Motor neuron (in vitro differentiated cells): ENCODE measurements at regions not wholly inside any gene's neighbourhood (a gene's known extent, or its start where the extent isn't known, plus 50 kb on each side); places are given as distances from the start of the nearest gene placed in this dataset.
A peak's percentile ranks its signal among the peaks of the same experiment; 100 is the strongest.

Source experiments
- ATAC-seq, 8 experiments: fragments of 200-7000 bp; cut with Tn5 transposase; replicated peaks in 6 of 8; 2 replicates each; pipeline ENCODE4 v1.8.0; 2021; ENCODE audit warnings: mild to moderate bottlenecking in 8 of 8, moderate library complexity in 8 of 8
- H3K27ac ChIP-seq, 2 donors: fragments of 250-450 bp; sonication (Bioruptor Pico); 2 replicates each; pipeline ENCODE4 v1.9.0; 2021; ENCODE audit warnings: antibody characterized with exemption in 2 of 2, mild to moderate bottlenecking in 2 of 2, moderate library complexity in 1 of 2
- H3K4me1 ChIP-seq, 2 donors: fragments of 250-450 bp; sonication (Bioruptor Pico); replicated peaks in 1 of 2; 2 replicates each; pipeline ENCODE4 v1.6.1; 2021; ENCODE audit warnings: antibody characterized with exemption in 2 of 2, mild to moderate bottlenecking in 2 of 2, moderate library complexity in 1 of 2
- H3K4me3 ChIP-seq, 5 donors: fragments of 250-450 bp; sonication (Bioruptor Pico); 2 replicates each; pipeline ENCODE4 v1.9.0; 2021; ENCODE audit warnings: antibody characterized with exemption in 5 of 5, mild to moderate bottlenecking in 5 of 5, moderate library complexity in 4 of 5
- WGBS, 10 experiments: fragments of 450-650 bp; shearing (Covaris generic); methylation state at CpG; one replicate each; pipeline ENCODE4 v1.0.0; 2022; 5-methylcytosine and 5-hydroxymethylcytosine counted together
- in situ Hi-C, 9 experiments: fragments of 400-800 bp; cut with MboI; loops; one replicate each; pipeline ENCODE4 v1.15.0; 2021; ENCODE audit warnings: low sequenced_read_pairs in 9 of 9, low pct_unique_long_range_greater_than_20kb in 2 of 9; ENCODE audit not compliant: unreplicated experiment in 9 of 9

DNA sequence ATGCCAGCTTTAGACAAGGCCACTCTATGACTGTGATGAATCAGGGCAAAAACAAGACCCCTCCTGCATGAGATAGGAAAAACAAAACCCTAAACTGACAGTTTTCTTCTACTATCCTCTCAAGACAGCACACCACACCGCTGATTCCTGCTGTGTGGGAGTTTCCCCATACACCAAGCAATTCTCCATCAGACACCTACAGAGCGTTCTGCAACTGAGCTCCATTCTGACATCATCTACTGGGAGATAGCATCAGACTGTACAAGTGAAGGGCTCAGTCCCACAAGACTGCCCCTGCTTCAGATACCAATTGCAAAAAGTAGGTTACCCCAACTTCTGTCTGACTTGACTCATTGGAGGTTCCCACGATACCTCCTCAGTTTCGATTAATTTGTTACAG, 130.6 kb downstream of the TSN start:
- ATAC-seq, result no peak
- 0 to 100% (median 82%) methylated on average over 1 to 4 of the region's 4 CpGs; no CpG with 5 or more reads in 2 of the 10 experiments for WGBS, 10 experiments
- H3K4me3 ChIP-seq, result no peak overlapping the region
- no peak overlapping the region for H3K27ac ChIP-seq
- H3K4me1 ChIP-seq, result peaks cover 0 to 6% of the 10 kb centered on the region in 2 donors
- in situ Hi-C loops, result no loop called here

DNA sequence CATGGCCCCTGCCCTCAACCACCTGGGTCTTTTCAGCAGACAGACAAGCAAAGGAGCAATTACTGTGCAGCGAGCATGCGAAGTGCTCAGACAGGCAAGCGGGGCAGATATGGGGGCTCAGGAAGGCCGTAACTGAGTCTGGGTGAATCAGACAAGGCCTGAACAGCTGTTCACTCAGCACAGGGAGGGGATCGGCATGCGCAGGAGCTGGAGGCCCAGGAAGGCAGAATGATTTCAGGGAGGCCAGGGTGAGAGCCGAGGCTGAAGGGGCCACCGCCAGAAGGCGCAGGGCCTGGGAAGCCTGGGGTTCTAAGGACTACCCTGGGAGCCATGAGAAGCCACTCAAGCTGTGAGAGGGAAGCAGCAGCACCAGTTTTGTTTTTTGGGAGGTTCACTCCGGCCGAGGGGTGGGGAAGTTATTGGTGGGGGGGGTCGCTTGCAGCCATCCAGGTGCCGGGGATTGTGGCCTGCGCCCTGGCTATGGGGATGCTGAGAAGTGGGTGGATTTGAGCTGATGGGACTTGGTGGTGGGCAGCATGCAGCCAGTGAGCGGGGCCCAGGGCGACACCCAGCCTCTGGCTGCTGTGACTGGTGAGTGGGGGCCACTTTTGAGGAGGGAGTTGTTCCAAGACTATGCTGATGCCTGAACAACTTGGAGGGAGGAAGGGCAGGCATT, 132.2 kb downstream of the TSN start:
- Histone ChIP-seq H3K4me3 (no peak overlapping the region), H3K4me1 (peaks cover 0 to 10% of the 10 kb centered on the region in 2 donors), H3K27ac (no peak overlapping the region)
- in situ Hi-C loops, result no loop called here
- WGBS, 10 experiments, result 40 to 98% (median 70%) methylated on average over 1 to 7 of the region's 16 CpGs; no CpG with 5 or more reads in 5 of the 10 experiments
- no peak for ATAC-seq

DNA sequence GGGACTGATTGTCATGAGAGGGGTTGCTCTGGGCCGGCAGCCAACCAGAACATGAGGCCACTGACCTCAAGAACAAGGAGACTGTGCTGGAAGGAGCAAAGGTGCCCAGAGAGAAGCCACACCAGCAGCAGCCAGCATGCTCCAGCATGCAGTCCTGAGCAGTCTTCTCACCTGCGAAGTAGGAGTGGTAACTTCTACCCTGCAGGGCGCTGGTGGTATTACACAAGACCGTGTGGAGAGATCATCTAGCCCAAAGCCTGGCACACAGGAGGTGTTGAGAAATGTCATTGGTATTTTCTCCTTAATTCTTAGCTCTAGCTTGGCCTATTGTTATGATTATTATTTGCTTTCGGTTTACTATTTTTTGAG, 132.7 kb downstream of the TSN start:
- no peak overlapping the region for H3K27ac ChIP-seq
- 28 to 100% (median 60%) methylated on average over 2 to 5 of the region's 5 CpGs; no CpG with 5 or more reads in 5 of the 10 experiments for WGBS, 10 experiments
- peak in 2 of 8 experiments; percentile 36 to 73 for ATAC-seq
- in situ Hi-C loops, result no loop called here
- peaks cover 0 to 10% of the 10 kb centered on the region in 2 donors for H3K4me1 ChIP-seq
- no peak overlapping the region for H3K4me3 ChIP-seq

DNA sequence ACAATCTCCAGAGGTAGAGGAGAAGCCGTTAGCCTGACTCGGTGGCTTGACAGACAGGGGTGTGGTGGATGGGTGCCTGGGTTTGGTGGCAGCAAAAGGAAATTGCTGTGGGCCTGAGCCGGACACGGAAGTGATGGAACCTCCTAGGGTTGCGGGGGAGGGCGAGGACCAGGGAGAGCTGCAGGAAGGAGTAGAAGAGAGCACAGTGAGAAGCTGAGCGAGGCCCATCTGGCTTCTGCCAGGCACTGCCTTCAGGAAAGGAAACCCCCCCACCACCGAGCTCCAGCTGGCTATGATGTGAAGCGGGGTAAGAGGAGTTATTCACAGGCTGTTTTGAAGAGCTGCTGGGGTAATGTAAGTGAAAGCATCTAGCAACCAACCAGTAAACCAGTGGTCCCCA, 134.6 kb downstream of the TSN start:
- peaks cover 0 to 4% of the 10 kb centered on the region in 2 donors for H3K4me1 ChIP-seq
- no peak for ATAC-seq
- in situ Hi-C loops, result no loop called here
- H3K4me3 ChIP-seq, result no peak overlapping the region
- no peak overlapping the region for H3K27ac ChIP-seq
- 45 to 93% (median 75%) methylated on average over 2 to 5 of the region's 9 CpGs; no CpG with 5 or more reads in 2 of the 10 experiments for WGBS, 10 experiments

DNA sequence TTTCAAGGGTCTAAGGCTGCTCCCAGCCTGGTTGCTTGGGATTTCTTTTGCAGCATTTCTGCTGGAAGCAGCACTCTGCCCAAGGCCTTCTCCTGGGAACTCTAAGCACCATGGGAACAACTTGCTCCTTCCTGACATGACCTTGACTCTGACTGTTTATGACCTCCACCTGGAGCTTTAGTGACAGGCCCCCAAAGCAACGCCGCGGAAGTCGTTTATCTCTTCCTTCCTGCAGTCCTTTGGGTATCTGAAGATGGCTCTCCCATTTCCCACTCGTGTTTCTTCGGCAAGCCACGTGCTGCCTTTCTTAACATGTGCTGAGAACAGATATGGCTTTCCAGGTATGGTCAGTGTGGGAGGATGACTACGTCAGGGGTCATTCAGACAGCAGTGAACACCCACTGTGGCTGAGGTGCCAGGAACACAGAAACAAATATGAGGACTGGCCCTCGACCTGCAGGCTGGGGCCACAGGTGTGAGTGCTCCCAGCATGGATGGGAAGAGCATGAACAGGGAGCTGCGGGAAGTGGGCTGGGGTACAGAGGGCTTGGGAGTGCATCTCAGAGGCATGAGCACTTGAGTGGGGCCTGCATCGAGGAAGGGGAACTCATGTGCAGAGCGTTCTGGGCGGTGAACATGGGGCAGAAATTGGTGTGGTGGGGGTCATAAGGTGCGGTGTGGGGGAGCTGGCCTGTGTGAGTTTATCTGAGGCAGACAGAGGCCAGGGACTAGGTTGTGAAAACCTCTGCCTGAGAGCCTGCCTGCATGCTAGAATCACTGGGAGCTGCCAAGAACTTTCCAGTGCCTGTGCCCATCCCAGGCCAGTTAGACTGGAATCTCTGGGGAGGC, 140.5 kb downstream of the TSN start:
- no peak for ATAC-seq
- H3K4me3 ChIP-seq, result no peak overlapping the region
- H3K4me1 ChIP-seq, result peaks cover 0 to 4% of the 10 kb centered on the region in 2 donors
- 11 to 100% (median 84%) methylated on average over 1 to 9 of the region's 14 CpGs; no CpG with 5 or more reads in 1 of the 10 experiments for WGBS, 10 experiments
- in situ Hi-C loops, result no loop called here
- no peak overlapping the region for H3K27ac ChIP-seq

DNA sequence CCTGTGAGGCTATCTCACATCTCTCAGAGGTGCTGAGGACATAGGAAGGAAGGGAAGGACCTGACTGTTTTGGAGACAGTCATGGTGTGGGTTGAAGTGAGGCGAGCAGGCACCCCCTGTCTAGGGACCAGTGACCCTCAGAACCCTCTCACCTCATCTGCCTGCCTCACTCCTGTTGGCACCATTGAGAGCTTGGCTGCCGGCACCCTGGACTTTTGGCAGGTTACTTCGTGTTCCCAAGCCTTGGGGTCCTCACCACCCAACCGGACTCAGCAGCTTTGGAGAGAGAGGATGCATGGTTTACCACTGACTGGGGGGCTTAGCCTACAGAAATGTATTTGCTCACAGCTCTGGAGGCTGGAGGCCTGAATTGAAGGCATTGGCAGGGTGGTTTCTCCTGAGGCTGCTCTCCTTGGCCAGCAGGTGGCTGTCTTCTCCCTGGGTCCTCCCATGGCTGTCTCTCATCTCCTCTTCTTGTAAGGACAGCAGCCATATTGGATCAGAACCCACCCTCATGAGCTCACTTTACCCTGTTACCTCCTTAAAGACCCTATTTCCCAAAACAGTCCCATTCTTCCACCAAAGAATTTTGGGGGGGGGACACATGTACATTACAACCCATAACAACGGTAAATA, 142.0 kb downstream of the TSN start:
- no peak overlapping the region for H3K27ac ChIP-seq

DNA sequence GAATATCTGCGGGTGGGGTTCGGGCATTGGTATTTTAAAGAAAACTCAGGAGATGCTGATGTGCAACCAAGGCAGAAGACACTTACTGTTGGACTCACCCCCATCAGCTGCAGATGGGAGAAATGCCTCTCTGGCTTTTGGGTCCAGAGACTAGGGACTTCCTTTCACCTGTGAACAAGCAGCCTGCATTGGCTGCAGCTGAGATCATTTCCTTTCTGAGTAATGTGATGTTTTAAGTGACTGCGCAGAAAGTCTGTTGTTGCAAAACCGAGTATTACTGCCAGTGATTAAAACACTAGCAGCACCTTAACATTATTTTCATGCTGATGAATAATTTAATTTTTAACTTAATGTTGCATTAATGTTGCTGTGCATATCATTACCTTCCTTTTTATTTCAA, 143.0 kb downstream of the TSN start:
- Histone ChIP-seq H3K4me1 (no peaks in the 10 kb centered on the region), H3K27ac (no peak overlapping the region), H3K4me3 (no peak overlapping the region)
- WGBS, 10 experiments, result 0 to 90% (median 50%) methylated on average over 2 of the region's 4 CpGs; no CpG with 5 or more reads in 3 of the 10 experiments
- in situ Hi-C loops, result no loop called here
- ATAC-seq, result no peak

More for the DNA sequence above, 142.0 kb downstream of the TSN start:
- ATAC-seq, result peak in 4 of 8 experiments; percentile 56 to 86 (median 64)
- H3K4me1 ChIP-seq, result no peaks in the 10 kb centered on the region
- 20 to 100% (median 60%) methylated on average over 1 to 4 of the region's 5 CpGs; no CpG with 5 or more reads in 5 of the 10 experiments for WGBS, 10 experiments
- no peak overlapping the region for H3K4me3 ChIP-seq
- in situ Hi-C loops, result no loop called here

DNA sequence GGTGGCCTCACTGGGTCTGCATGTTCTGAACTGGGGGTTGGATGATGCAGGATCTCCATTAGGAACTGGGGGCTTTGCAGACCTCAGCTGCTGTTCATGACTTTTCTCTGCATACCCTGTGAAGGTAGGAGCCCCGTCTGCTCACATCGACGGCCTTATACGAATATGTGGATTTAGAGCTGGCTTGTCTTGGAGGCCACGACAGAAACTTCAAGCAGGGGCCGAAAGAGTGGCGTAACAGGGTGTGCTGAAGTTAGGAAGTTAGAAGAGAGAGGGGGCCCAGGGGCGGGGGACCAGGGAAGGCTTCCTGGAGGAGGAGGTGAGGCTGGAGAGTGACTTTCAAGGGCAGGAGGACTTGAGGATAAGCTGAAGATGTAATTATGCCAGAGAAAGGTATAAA, 144.9 kb downstream of the TSN start:
- no peak for ATAC-seq
- no peak overlapping the region for H3K27ac ChIP-seq
- H3K4me3 ChIP-seq, result no peak overlapping the region
- H3K4me1 ChIP-seq, result no peaks in the 10 kb centered on the region
- in situ Hi-C loops, result no loop called here
- 56 to 75% (median 62%) methylated on average over 3 to 7 of the region's 8 CpGs; no CpG with 5 or more reads in 5 of the 10 experiments for WGBS, 10 experiments

DNA sequence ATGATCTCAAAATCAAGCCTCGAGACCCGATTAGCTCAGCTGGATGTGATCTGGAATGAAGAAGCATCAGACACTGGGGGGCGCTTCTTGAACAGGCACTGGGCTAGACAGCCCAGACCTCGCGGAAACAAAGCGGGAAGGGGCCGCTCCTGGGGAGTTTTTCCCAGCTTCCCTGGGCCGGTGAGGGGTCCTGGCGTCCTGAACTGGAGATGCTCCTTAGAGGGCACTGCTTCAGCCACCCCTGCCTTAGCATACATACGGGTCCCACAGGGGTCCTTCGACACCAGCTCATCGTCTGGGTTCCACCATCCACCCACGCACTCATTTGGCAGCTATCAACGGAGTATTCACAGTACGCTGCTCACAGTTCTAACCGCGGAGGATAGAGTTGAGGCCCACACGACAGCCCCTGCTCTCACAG, 146.7 kb downstream of the TSN start:
- H3K4me1 ChIP-seq, result no peaks in the 10 kb centered on the region
- no peak overlapping the region for H3K4me3 ChIP-seq
- 35 to 96% (median 91%) methylated on average over 2 to 9 of the region's 18 CpGs; no CpG with 5 or more reads in 3 of the 10 experiments for WGBS, 10 experiments
- peak in 1 of 8 experiments; percentile 77 for ATAC-seq
- in situ Hi-C loops, result no loop called here
- no peak overlapping the region for H3K27ac ChIP-seq

DNA sequence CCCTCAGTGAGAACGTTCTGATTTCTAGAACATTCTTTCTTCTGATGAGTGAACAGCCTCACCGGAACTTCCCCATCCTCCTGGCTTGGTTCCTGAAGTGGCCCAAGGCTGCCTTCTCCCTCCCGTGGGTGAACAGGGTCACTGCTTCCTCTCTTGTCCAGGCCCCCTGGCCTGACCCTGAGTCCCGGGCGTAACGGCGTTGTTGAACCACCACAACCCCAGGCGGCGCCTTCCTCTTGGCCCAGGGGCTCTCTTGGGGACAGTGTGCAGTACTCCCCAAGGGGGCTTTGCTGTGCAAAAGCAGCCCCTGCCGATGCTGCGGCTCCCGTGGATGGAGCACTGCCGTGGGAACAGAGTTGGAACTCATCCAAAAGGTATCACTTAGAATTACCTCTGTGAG, 147.2 kb downstream of the TSN start:
- peak in 1 of 8 experiments; percentile 64 for ATAC-seq

DNA sequence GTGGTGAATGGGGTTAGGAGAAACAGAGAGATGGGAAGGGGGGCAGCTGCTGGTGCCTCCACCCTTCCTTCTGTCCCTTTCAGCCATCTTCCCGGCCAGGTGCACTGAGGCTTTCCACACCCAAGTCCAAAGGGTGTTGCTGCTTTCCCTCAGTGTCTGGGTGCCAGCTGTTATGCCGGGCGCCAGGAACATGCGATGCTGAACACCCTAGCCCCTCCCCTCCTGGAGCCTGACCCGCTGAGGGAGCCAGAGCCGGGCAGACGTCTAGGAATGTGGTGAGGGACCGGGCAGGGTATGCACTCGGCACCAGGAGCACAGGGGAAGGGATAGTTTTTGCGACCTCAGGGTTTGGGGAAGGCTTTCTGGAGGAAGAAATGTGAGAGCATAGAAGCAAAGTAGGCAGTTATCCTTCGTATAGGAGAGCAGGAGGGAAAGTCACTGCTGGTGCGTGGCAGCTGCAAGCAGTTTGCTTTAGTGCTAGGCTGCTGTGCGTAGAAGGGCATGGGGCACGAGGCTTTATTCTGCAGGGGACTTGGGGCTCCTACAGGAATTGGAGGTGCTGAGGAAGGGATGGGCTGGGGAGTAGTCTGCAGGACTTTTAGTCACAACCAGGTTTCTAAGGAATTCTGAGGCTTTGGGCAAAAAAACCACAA, 147.7 kb downstream of the TSN start:
- in situ Hi-C loops, result no loop called here
- peaks cover 0 to 2% of the 10 kb centered on the region in 2 donors for H3K4me1 ChIP-seq
- H3K4me3 ChIP-seq, result no peak overlapping the region
- peak in 3 of 8 experiments; percentile 39 to 64 (median 60) for ATAC-seq
- WGBS, 10 experiments, result 9 to 100% (median 70%) methylated on average over 1 to 12 of the region's 14 CpGs; no CpG with 5 or more reads in 4 of the 10 experiments
- H3K27ac ChIP-seq, result no peak overlapping the region

More for the DNA sequence above, 147.2 kb downstream of the TSN start:
- no peaks in the 10 kb centered on the region for H3K4me1 ChIP-seq
- H3K4me3 ChIP-seq, result no peak overlapping the region
- WGBS, 10 experiments, result 0 to 100% (median 81%) methylated on average over 1 to 4 of the region's 13 CpGs; no CpG with 5 or more reads in 3 of the 10 experiments
- no peak overlapping the region for H3K27ac ChIP-seq
- in situ Hi-C loops, result no loop called here

DNA sequence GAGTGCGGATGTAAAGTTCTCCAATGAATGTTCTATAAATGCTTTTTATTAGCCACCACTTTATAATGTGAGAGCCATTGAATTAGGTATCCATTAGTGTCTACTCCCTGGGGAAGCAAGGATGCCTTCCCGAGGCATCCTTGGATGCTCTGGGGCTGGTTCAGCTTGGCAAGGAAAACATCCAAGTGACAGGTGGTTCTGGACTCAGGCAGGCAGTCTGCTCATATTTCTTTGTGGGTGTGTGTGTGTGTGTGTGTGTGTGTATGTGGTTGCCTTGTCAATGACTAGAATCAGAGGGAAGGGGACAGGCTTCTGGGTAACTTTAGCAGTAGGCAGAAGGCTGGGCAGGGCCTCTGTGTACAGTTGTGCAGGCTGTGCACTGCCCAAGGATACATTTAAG, 149.2 kb downstream of the TSN start:
- H3K4me1 ChIP-seq, result peaks cover 0 to 2% of the 10 kb centered on the region in 2 donors
- H3K4me3 ChIP-seq, result no peak overlapping the region
- in situ Hi-C loops, result no loop called here
- 40 to 100% (median 80%) methylated on average over 1 to 2 of the region's 2 CpGs; no CpG with 5 or more reads in 5 of the 10 experiments for WGBS, 10 experiments
- ATAC-seq, result no peak
- no peak overlapping the region for H3K27ac ChIP-seq
